KMS-11 (cell line): ENCODE measurements at regions not wholly inside any gene's neighbourhood (a gene's known extent, or its start where the extent isn't known, plus 50 kb on each side); places are given as distances from the start of the nearest gene placed in this dataset.

Source experiments
- H2AFZ ChIP-seq: fragments of 200-600 bp; sonication (generic); 2 replicates; pipeline ENCODE4 v1.6.1; 2016; ENCODE audit warnings: antibody characterized with exemption, mixed run types, low read depth
- H3K27ac ChIP-seq: fragments of 200-600 bp; sonication (generic); 2 replicates; pipeline ENCODE4 v1.6.1; 2016; ENCODE audit warnings: mild to moderate bottlenecking, mixed run types
- H3K27me3 ChIP-seq: fragments of 200-600 bp; sonication (generic); 2 replicates; pipeline ENCODE4 v1.6.1; 2017; ENCODE audit warnings: mild to moderate bottlenecking, low read depth, mixed run types, moderate library complexity; ENCODE audit not compliant: insufficient read depth
- H3K36me3 ChIP-seq: fragments of 200-600 bp; sonication (generic); 2 replicates; pipeline ENCODE4 v1.6.1; 2017; ENCODE audit warnings: mild to moderate bottlenecking, mixed run types; ENCODE audit not compliant: insufficient read depth
- H3K4me1 ChIP-seq: fragments of 200-600 bp; sonication (generic); 2 replicates; pipeline ENCODE4 v1.6.1; 2016; ENCODE audit warnings: mild to moderate bottlenecking, low read depth, mixed run types; ENCODE audit not compliant: poor library complexity, severe bottlenecking
- H3K4me2 ChIP-seq: fragments of 200-600 bp; sonication (generic); 2 replicates; pipeline ENCODE4 v1.7.0; 2016; ENCODE audit warnings: mild to moderate bottlenecking, mixed run types
- H3K4me3 ChIP-seq: fragments of 200-600 bp; sonication (generic); IDR thresholded peaks from 2 replicates; pipeline ENCODE4 v1.6.1; 2017; ENCODE audit warnings: low read depth, low read length, mixed read lengths; ENCODE audit not compliant: insufficient read depth
- H3K79me2 ChIP-seq: fragments of 200-600 bp; sonication (generic); 2 replicates; pipeline ENCODE4 v1.6.1; 2016; ENCODE audit warnings: low read depth, mixed run types; ENCODE audit not compliant: insufficient read depth
- H3K9ac ChIP-seq: fragments of 200-600 bp; sonication (generic); 2 replicates; pipeline ENCODE4 v1.6.1; 2016; ENCODE audit warnings: mild to moderate bottlenecking, mixed run types
- H4K20me1 ChIP-seq: fragments of 200-600 bp; sonication (generic); 2 replicates; pipeline ENCODE4 v1.6.1; 2016; ENCODE audit warnings: mild to moderate bottlenecking, mixed run types; ENCODE audit not compliant: insufficient read depth
- TF ChIP-seq, protein P1 (sequence below): fragments of 200-600 bp; sonication (generic); conservative IDR thresholded peaks from 2 replicates; pipeline ENCODE4 v1.6.1; 2017; ENCODE audit warnings: low read depth, mild to moderate bottlenecking, antibody characterized with exemption, low read length, moderate library complexity, mixed read lengths

GRCh38 chr13:50198508-50198907 is 183.3 kb downstream of the KCNRG start:
- TF ChIP-seq, protein P1, sequence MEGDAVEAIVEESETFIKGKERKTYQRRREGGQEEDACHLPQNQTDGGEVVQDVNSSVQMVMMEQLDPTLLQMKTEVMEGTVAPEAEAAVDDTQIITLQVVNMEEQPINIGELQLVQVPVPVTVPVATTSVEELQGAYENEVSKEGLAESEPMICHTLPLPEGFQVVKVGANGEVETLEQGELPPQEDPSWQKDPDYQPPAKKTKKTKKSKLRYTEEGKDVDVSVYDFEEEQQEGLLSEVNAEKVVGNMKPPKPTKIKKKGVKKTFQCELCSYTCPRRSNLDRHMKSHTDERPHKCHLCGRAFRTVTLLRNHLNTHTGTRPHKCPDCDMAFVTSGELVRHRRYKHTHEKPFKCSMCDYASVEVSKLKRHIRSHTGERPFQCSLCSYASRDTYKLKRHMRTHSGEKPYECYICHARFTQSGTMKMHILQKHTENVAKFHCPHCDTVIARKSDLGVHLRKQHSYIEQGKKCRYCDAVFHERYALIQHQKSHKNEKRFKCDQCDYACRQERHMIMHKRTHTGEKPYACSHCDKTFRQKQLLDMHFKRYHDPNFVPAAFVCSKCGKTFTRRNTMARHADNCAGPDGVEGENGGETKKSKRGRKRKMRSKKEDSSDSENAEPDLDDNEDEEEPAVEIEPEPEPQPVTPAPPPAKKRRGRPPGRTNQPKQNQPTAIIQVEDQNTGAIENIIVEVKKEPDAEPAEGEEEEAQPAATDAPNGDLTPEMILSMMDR, result no peak
- Histone ChIP-seq H3K4me2 (no peak overlapping the region), H3K79me2 (no peaks in the 10 kb centered on the region), H4K20me1 (no peaks in the 10 kb centered on the region), H3K36me3 (no peaks in the 10 kb centered on the region), H3K4me1 (no peaks in the 10 kb centered on the region), H3K27me3 (no peaks in the 10 kb centered on the region), H3K27ac (no peak overlapping the region), H2AFZ (no peak overlapping the region), H3K9ac (no peak overlapping the region), H3K4me3 (no peak overlapping the region)

DNA sequence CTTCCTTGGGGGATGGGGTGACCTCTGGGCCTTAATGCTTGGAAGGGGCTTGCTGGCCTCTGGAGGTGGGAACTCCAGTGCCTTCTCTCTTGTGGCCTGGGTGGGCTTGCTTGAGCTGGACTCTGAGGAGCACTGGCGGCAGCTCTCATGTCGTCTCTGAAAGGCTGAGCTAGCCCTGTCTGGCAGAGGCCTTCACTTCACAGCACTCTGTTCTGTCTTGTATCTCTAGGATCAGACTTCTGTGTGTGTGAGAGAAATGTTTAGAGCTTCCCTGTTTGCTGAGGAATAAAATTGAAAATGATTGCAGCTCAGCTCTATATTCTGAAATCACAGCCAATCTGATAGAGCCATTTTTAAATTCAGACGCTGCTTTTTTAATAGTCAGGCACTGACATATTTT is 185.3 kb downstream of the KCNRG start:
- Histone ChIP-seq H3K4me1 (no peaks in the 10 kb centered on the region), H3K36me3 (no peaks in the 10 kb centered on the region), H2AFZ (no peak overlapping the region), H4K20me1 (no peaks in the 10 kb centered on the region), H3K27ac (no peak overlapping the region), H3K4me3 (no peak overlapping the region), H3K9ac (no peak overlapping the region), H3K4me2 (no peak overlapping the region), H3K79me2 (no peaks in the 10 kb centered on the region), H3K27me3 (no peaks in the 10 kb centered on the region)
- TF ChIP-seq, protein P1, result no peak

DNA sequence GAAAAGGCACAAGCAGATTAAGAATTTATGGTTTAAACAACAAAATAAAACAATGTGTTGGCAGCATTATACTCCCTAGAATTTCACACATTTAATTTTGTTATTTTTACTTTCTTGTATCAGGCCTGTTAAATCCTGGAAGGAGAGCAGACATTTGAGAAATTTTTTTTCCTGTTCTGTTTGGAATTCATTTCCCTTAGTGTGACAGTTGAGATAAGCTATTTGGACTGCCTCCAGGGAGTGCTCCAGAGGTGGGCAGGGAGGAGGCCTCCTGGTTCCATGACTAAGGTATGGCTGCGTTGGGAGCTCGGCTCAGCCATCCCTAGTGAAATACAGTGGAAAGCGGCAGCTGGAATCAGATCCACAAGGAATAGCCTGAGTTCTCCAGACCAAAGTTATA is 185.7 kb downstream of the KCNRG start:
- Histone ChIP-seq H4K20me1 (no peaks in the 10 kb centered on the region), H2AFZ (no peak overlapping the region), H3K4me3 (no peak overlapping the region), H3K27ac (no peak overlapping the region), H3K4me2 (no peak overlapping the region), H3K9ac (no peak overlapping the region), H3K79me2 (no peaks in the 10 kb centered on the region), H3K4me1 (no peaks in the 10 kb centered on the region), H3K36me3 (no peaks in the 10 kb centered on the region), H3K27me3 (no peaks in the 10 kb centered on the region)
- TF ChIP-seq, protein P1, result no peak

DNA sequence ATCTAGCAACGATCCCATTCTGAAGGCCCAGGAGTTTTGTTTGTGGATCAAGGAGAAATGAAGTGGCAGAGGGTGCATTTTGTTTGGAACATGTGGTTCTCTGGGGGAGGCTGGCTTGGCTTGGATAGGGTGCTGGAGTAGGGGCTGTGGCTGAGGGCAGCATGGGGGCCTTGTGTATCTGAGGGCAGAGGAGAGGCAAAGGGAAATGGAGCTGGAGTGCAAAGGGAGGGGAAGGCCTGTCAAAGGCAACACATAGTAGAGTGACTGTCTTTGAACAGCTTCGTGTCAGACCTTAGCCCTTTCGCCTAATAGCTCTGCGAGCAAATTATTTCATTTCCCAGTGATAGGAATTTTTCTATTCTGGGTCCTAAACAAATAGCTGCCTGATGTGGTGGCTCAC is 187.2 kb downstream of the KCNRG start:
- Histone ChIP-seq H3K27me3 (no peaks in the 10 kb centered on the region), H3K4me2 (no peak overlapping the region), H3K4me1 (no peaks in the 10 kb centered on the region), H3K79me2 (no peaks in the 10 kb centered on the region), H3K4me3 (no peak overlapping the region), H3K27ac (no peak overlapping the region), H3K9ac (no peak overlapping the region), H4K20me1 (no peaks in the 10 kb centered on the region), H3K36me3 (no peaks in the 10 kb centered on the region), H2AFZ (no peak overlapping the region)
- TF ChIP-seq, protein P1, result no peak
